K562 (cell line): ENCODE measurements at regions not wholly inside any gene's neighbourhood (a gene's known extent, or its start where the extent isn't known, plus 50 kb on each side); places are given as distances from the start of the nearest gene placed in this dataset.

Experiments
- ATAC-seq: fragments of 200-7000 bp; cut with Tn5 transposase; 3 replicates; pipeline ENCODE4 v1.9.1; 2020; ENCODE audit warnings: moderate library complexity
- BruUV-seq: library from RNA; stranded (reverse); fragments of 400-500 nt; replicated peaks from 2 replicates; lab custom pipeline; 2021; lab: Mats Ljungman, UMichigan
- CTCF ChIA-PET: fragments of 300-600 bp; formaldehyde crosslinking; extraction: SDS; loops from one replicate; lab custom pipeline; 2021; ENCODE audit warnings: low intra/inter-chr PET ratio; lab: Yijun Ruan, JAX
- POLR2A ChIA-PET: fragments of 300-600, 350-650 bp; sonication (Branson Sonifier 250); formaldehyde crosslinking; extraction: SDS; loops from one replicate; lab custom pipeline; 2021; ENCODE audit warnings: antibody characterized with exemption, inconsistent platforms; lab: Yijun Ruan, JAX
- DNase-seq, 4 experiments: peaks; one replicate each; pipeline versions ENCODE4 v3.0.0 to v3.0.0-alpha.2; 2011 to 2018; ENCODE audit warnings: low spot score in 3 of 4, mixed read lengths in 3 of 4; ENCODE audit errors: extremely low read depth in 1 of 4
- FAIRE-seq: peaks from 2 replicates; lab custom pipeline; 2011; peaks lifted over from hg19 to GRCh38; lab: Jason Lieb, UNC
- H2AFZ ChIP-seq: 2 replicates; pipeline ENCODE4 v1.6.0; 2011; ENCODE audit warnings: low read depth, low read length, control low read depth, inconsistent platforms
- H3K27ac ChIP-seq: fragments of 200-600 bp; 3 replicates; pipeline ENCODE4 v1.8.0; 2011; ENCODE audit warnings: low read depth, mild to moderate bottlenecking, control low read depth, inconsistent platforms, low read length, moderate library complexity, mixed read lengths; ENCODE audit errors: extremely low read depth
- H3K27me3 ChIP-seq, 2 experiments: fragments of 300-600 bp in 1 of 2; 2 replicates in 1 of 2; 3 replicates in 1 of 2; pipeline versions ENCODE4 v1.6.0 to v1.8.0; 2011; ENCODE audit warnings: inconsistent platforms in 2 of 2, low read length in 2 of 2, mild to moderate bottlenecking in 1 of 2, mixed read lengths in 1 of 2, moderate library complexity in 1 of 2; ENCODE audit not compliant: control insufficient read depth in 2 of 2, insufficient read depth in 2 of 2
- H3K36me3 ChIP-seq: fragments of 300-600 bp; 3 replicates; pipeline ENCODE4 v1.8.0; 2011; ENCODE audit warnings: mild to moderate bottlenecking, low read length, inconsistent platforms; ENCODE audit not compliant: control insufficient read depth, insufficient read depth
- H3K4me1 ChIP-seq, 2 experiments: fragments of 200-600 bp in 1 of 2; replicated peaks in 1 of 2; 2 replicates in 1 of 2; 3 replicates in 1 of 2; pipeline versions ENCODE4 v1.5.1 to v1.8.0; 2011; ENCODE audit warnings: inconsistent platforms in 2 of 2, low read length in 2 of 2, mild to moderate bottlenecking in 1 of 2, mixed read lengths in 1 of 2, moderate library complexity in 1 of 2; ENCODE audit not compliant: control insufficient read depth in 2 of 2, insufficient read depth in 2 of 2
- H3K4me2 ChIP-seq: 2 replicates; pipeline ENCODE4 v1.6.1; 2011; ENCODE audit warnings: low read length, control low read depth, inconsistent platforms, mixed read lengths; ENCODE audit not compliant: insufficient read depth
- H3K4me3 ChIP-seq: fragments of 200-600 bp; sonication (generic), shearing (Covaris generic); 2 replicates; pipeline ENCODE4 v1.5.1; 2016; ENCODE audit warnings: control low read depth, inconsistent platforms
- H3K79me2 ChIP-seq: fragments of 200-600 bp; 3 replicates; pipeline ENCODE4 v1.8.0; 2011; ENCODE audit warnings: low read length, inconsistent platforms; ENCODE audit not compliant: control insufficient read depth, insufficient read depth
- H3K9ac ChIP-seq, 2 experiments: 2 replicates each; pipeline versions ENCODE4 v1.6.0 to v1.6.1; 2011; ENCODE audit warnings: low read depth in 2 of 2, low read length in 2 of 2, control low read depth in 1 of 2, inconsistent platforms in 1 of 2, mild to moderate bottlenecking in 1 of 2, mixed read lengths in 1 of 2; ENCODE audit not compliant: insufficient read depth in 1 of 2
- H3K9me1 ChIP-seq: one replicate; pipeline ENCODE4 v1.6.0; 2011; ENCODE audit warnings: inconsistent platforms, mild to moderate bottlenecking, low read length, moderate library complexity; ENCODE audit not compliant: control insufficient read depth, insufficient read depth
- H3K9me3 ChIP-seq: replicated peaks from 2 replicates; pipeline ENCODE4 v1.5.1; 2011; ENCODE audit warnings: low read depth, low read length, inconsistent platforms; ENCODE audit not compliant: control insufficient read depth, insufficient read depth
- H4K20me1 ChIP-seq: replicated peaks from 2 replicates; pipeline ENCODE4 v1.6.1; 2011; ENCODE audit warnings: low read length, inconsistent platforms, mixed read lengths; ENCODE audit not compliant: control insufficient read depth, insufficient read depth
- BDP1 ChIP-seq: IDR thresholded peaks from 3 replicates; pipeline ENCODE4 v1.6.1; 2011; ENCODE audit not compliant: insufficient read length, insufficient read depth
- CHCHD3 ChIP-seq: fragments of 250-450 bp; sonication (Bioruptor Pico); IDR thresholded peaks from 2 replicates; pipeline ENCODE4 v2.1.2; 2022; ENCODE audit warnings: mild to moderate bottlenecking
- NCOA1 ChIP-seq: fragments of 450-650 bp; IDR thresholded peaks from 2 replicates; pipeline ENCODE4 v1.6.1; 2016; ENCODE audit warnings: low read depth
- PHF21A ChIP-seq: fragments of 450-650 bp; IDR thresholded peaks from 2 replicates; pipeline ENCODE4 v1.6.1; 2017; ENCODE audit warnings: low read depth, borderline replicate concordance
- ZNF277 ChIP-seq: fragments of 250-450 bp; sonication (Bioruptor Pico); IDR thresholded peaks from 2 replicates; pipeline ENCODE4 v1.8.0; 2022; ENCODE audit warnings: inconsistent platforms, mild to moderate bottlenecking, moderate library complexity, borderline replicate concordance
- WGBS: fragments of 100-300 bp; shearing (Covaris generic); methylation state at CpG from one replicate; pipeline ENCODE4 v1.1.6; 2016; ENCODE audit warnings: low coverage, mixed read lengths; ENCODE audit not compliant: insufficient coverage; ENCODE audit errors: missing lambda C conversion rate; 5-methylcytosine and 5-hydroxymethylcytosine counted together
- in situ Hi-C: fragments of 300-500 bp; cut with MboI; formaldehyde crosslinking; loops from 4 replicates; pipeline ENCODE4 v1.15.0; 2018; ENCODE audit warnings: inconsistent platforms, mixed read lengths
- intact Hi-C: fragments of 100-400 bp; cut with micrococcal nuclease; formaldehyde crosslinking; loops from 2 replicates; pipeline ENCODE4 v1.14.2; 2022

DNA sequence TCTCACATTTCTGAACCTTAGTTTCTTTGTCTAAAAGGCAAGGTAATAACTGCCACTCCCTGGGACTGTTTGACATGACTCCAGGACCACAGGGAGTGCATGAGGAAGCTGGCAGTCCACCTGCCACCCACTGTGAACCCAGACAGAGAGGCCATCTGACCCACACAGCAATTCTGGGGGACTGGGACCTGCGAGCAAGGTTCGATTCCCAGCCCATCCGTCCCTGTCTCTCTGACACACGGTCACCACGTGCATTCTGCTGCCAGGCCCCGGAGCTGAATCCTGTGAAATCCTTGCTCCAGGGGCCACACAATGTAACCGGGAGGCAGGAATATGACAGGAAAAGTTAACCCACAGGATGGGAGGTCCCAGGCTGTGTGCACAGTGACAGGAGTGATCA lies 218.8 kb upstream of the FOXF1 start:
- WGBS, result 0% methylated on average over 7 of the region's 7 CpGs
- DNase-seq (no peak), FAIRE-seq (no peak), ATAC-seq (no peak)
- CTCF ChIA-PET, result no interaction called here
- Histone ChIP-seq H3K9me1 (no peaks in the 10 kb centered on the region), H3K27ac (no peak overlapping the region), H3K79me2 (no peaks in the 10 kb centered on the region), H3K9ac (no peak overlapping the region), H3K4me2 (no peak overlapping the region), H3K4me1 (no peaks in the 10 kb centered on the region), H3K27me3 (peaks cover 40 to 73% of the 10 kb centered on the region in 2 experiments), H2AFZ (no peak overlapping the region), H3K4me3 (no peak overlapping the region), H3K36me3 (no peaks in the 10 kb centered on the region), H4K20me1 (peaks cover 8% of the 10 kb centered on the region; the same call in 1 of the 2 replicates), H3K9me3 (no peaks in the 10 kb centered on the region)
- no TSS peak for BruUV-seq
- intact Hi-C loops, result no loop called here
- in situ Hi-C loops, result no loop called here
- POLR2A ChIA-PET, result no interaction called here
- TF ChIP-seq ZNF277 (CRISPR knock-in tag) (no peak), NCOA1 (no peak), BDP1 (no peak), CHCHD3 (CRISPR knock-in tag) (no peak), PHF21A (no peak)
